Suprapubic skin (tissue), 4 donors: ENCODE measurements at regions not wholly inside any gene's neighbourhood (a gene's known extent, or its start where the extent isn't known, plus 50 kb on each side); places are given as distances from the start of the nearest gene placed in this dataset.

Source experiments
- DNase-seq, 2 donors: peaks; one replicate each; pipeline ENCODE4 v3.0.0-alpha.2; 2019; ENCODE audit warnings: low spot score in 2 of 2
- H3K27ac ChIP-seq: fragments of 200-600 bp; sonication (generic); one replicate; pipeline ENCODE4 v1.5.1; 2019
- H3K27me3 ChIP-seq: fragments of 200-600 bp; sonication (generic); one replicate; pipeline ENCODE4 v1.5.1; 2019
- H3K36me3 ChIP-seq: fragments of 200-600 bp; sonication (generic); one replicate; pipeline ENCODE4 v1.5.1; 2019
- H3K4me1 ChIP-seq: fragments of 200-600 bp; sonication (generic); one replicate; pipeline ENCODE4 v1.5.1; 2019
- H3K4me3 ChIP-seq: fragments of 200-600 bp; sonication (generic); one replicate; pipeline ENCODE4 v1.5.1; 2019; ENCODE audit warnings: mild to moderate bottlenecking
- H3K9me3 ChIP-seq: fragments of 200-600 bp; sonication (generic); one replicate; pipeline ENCODE4 v1.5.1; 2019
- CTCF ChIP-seq, 2 donors: fragments of 200-600 bp in 1 of 2; fragments of 450-650 bp in 1 of 2; sonication (generic) in 1 of 2; IDR thresholded peaks; one replicate each; pipeline ENCODE4 v1.5.1; 2016 to 2019; ENCODE audit warnings: antibody characterized with exemption in 2 of 2, mild to moderate bottlenecking in 1 of 2, moderate library complexity in 1 of 2
- EP300 ChIP-seq: sonication (generic); formaldehyde crosslinking; IDR thresholded peaks from one replicate; pipeline ENCODE4 v1.6.1; 2017; ENCODE audit warnings: antibody characterized with exemption
- POLR2A ChIP-seq, 2 donors: fragments of 450-650 bp; IDR thresholded peaks; one replicate each; pipeline ENCODE4 v1.6.1; 2017; ENCODE audit warnings: antibody characterized with exemption in 2 of 2, mild to moderate bottlenecking in 2 of 2, moderate library complexity in 2 of 2
- POLR2AphosphoS5 ChIP-seq, 3 donors: sonication (generic); formaldehyde crosslinking; IDR thresholded peaks; one replicate each; pipeline ENCODE4 v1.6.1; 2017; ENCODE audit warnings: antibody characterized with exemption in 3 of 3
- WGBS: methylation state at CpG from one replicate; pipeline ENCODE4 v1.1.5; 2018; 5-methylcytosine and 5-hydroxymethylcytosine counted together

- no peak for TF ChIP-seq POLR2AphosphoS5 (IDR thresholded peaks at IDR 0.05)
- TF ChIP-seq EP300: no peak
- no peak for TF ChIP-seq CTCF (IDR thresholded peaks at IDR 0.05)
- no peak for TF ChIP-seq POLR2A (IDR thresholded peaks at IDR 0.05)
- H3K9me3 ChIP-seq: no peaks in the 10 kb centered on the region
- H3K27ac ChIP-seq: no peak overlapping the region
- WGBS: 71% methylated on average over 3 of the region's 3 CpGs
- no peak overlapping the region for H3K4me3 ChIP-seq
- H3K27me3 ChIP-seq: no peaks in the 10 kb centered on the region
- no peaks in the 10 kb centered on the region for H3K4me1 ChIP-seq
- no peaks in the 10 kb centered on the region for H3K36me3 ChIP-seq
- DNase-seq: no peak
These were observed 65.0 kb upstream of the MEIS2 start for GRCh38 chr15:37165395-37165794.

GRCh38 chr15:37166402-37166801 is 66.1 kb upstream of the MEIS2 start:
- no peak overlapping the region for H3K27ac ChIP-seq
- no peaks in the 10 kb centered on the region for H3K4me1 ChIP-seq
- H3K4me3 ChIP-seq: no peak overlapping the region
- DNase-seq: no peak
- H3K9me3 ChIP-seq: no peaks in the 10 kb centered on the region
- H3K36me3 ChIP-seq: no peaks in the 10 kb centered on the region
- WGBS: 79% methylated on average over 3 of the region's 3 CpGs
- TF ChIP-seq POLR2A (IDR thresholded peaks at IDR 0.05) (no peak), POLR2AphosphoS5 (IDR thresholded peaks at IDR 0.05) (no peak), EP300 (no peak), CTCF (IDR thresholded peaks at IDR 0.05) (no peak)
- no peaks in the 10 kb centered on the region for H3K27me3 ChIP-seq

- DNase-seq: no peak
- Histone ChIP-seq H3K27ac (no peak overlapping the region), H3K27me3 (no peaks in the 10 kb centered on the region), H3K36me3 (no peaks in the 10 kb centered on the region), H3K4me1 (no peaks in the 10 kb centered on the region), H3K9me3 (no peaks in the 10 kb centered on the region), H3K4me3 (no peak overlapping the region)
- WGBS: 82% methylated on average over 1 of the region's 1 CpG
- no peak for TF ChIP-seq POLR2AphosphoS5 (IDR thresholded peaks at IDR 0.05)
These were observed 81.0 kb upstream of the MEIS2 start for GRCh38 chr15:37181339-37181738.

- H3K9me3 ChIP-seq: no peaks in the 10 kb centered on the region
- WGBS: 50% methylated on average over 5 of the region's 5 CpGs
- H3K4me1 ChIP-seq: no peaks in the 10 kb centered on the region
- H3K27ac ChIP-seq: no peak overlapping the region
- no peaks in the 10 kb centered on the region for H3K36me3 ChIP-seq
- no peaks in the 10 kb centered on the region for H3K27me3 ChIP-seq
- no peak for TF ChIP-seq POLR2A (IDR thresholded peaks at IDR 0.05)
- TF ChIP-seq CTCF (IDR thresholded peaks at IDR 0.05): no peak
- no peak for TF ChIP-seq EP300
- TF ChIP-seq POLR2AphosphoS5 (IDR thresholded peaks at IDR 0.05): no peak
- H3K4me3 ChIP-seq: no peak overlapping the region
- no peak for DNase-seq
These were observed 99.2 kb upstream of the MEIS2 start for GRCh38 chr15:37199545-37199944.

- no peak for DNase-seq
- Histone ChIP-seq H3K9me3 (no peaks in the 10 kb centered on the region), H3K36me3 (no peaks in the 10 kb centered on the region), H3K27me3 (no peaks in the 10 kb centered on the region), H3K4me1 (no peaks in the 10 kb centered on the region), H3K4me3 (no peak overlapping the region), H3K27ac (no peak overlapping the region)
- TF ChIP-seq POLR2A (IDR thresholded peaks at IDR 0.05) (no peak), POLR2AphosphoS5 (IDR thresholded peaks at IDR 0.05) (no peak), EP300 (no peak), CTCF (IDR thresholded peaks at IDR 0.05) (no peak)
- WGBS: 67% methylated on average over 2 of the region's 2 CpGs
These were observed 102.7 kb upstream of the MEIS2 start for GRCh38 chr15:37203050-37203449.

- Histone ChIP-seq H3K4me3 (no peak overlapping the region), H3K27me3 (no peaks in the 10 kb centered on the region), H3K27ac (no peak overlapping the region), H3K36me3 (no peaks in the 10 kb centered on the region), H3K4me1 (no peaks in the 10 kb centered on the region), H3K9me3 (no peaks in the 10 kb centered on the region)
- 67% methylated on average over 1 of the region's 1 CpG for WGBS
- DNase-seq: no peak
- TF ChIP-seq POLR2AphosphoS5 (IDR thresholded peaks at IDR 0.05) (no peak), CTCF (IDR thresholded peaks at IDR 0.05) (no peak), POLR2A (IDR thresholded peaks at IDR 0.05) (no peak), EP300 (no peak)
These were observed 104.3 kb upstream of the MEIS2 start for GRCh38 chr15:37204692-37205091.
